Peyer's patch (tissue), 4 donors: ENCODE measurements at regions not wholly inside any gene's neighbourhood (a gene's known extent, or its start where the extent isn't known, plus 50 kb on each side); places are given as distances from the start of the nearest gene placed in this dataset.

Experiments
- CTCF ChIP-seq, 6 experiments: fragments of 450-650 bp in 4 of 6; fragments of 200-600 bp in 2 of 6; sonication (generic) in 1 of 6; IDR thresholded peaks; one replicate each; pipeline ENCODE4 v1.5.1; 2017 to 2019; ENCODE audit warnings: antibody characterized with exemption in 6 of 6, mild to moderate bottlenecking in 3 of 6, moderate library complexity in 1 of 6
- POLR2A ChIP-seq, 2 donors: fragments of 450-650 bp; IDR thresholded peaks; one replicate each; pipeline ENCODE4 v1.5.1; 2017; ENCODE audit warnings: antibody characterized with exemption in 2 of 2, mild to moderate bottlenecking in 2 of 2, moderate library complexity in 2 of 2

- TF ChIP-seq POLR2A (IDR thresholded peaks at IDR 0.05) (no peak), CTCF (IDR thresholded peaks at IDR 0.05) (no peak)
Observed at GRCh38 chr21:20469361-20469760, 528.8 kb upstream of the NCAM2 start.
